Chondrocyte (in vitro differentiated cells): ENCODE measurements at regions not wholly inside any gene's neighbourhood (a gene's known extent, or its start where the extent isn't known, plus 50 kb on each side); places are given as distances from the start of the nearest gene placed in this dataset.
"Not testable (repeated sequence)": the region's sequence is repeated elsewhere in the genome, so short reads cannot be mapped to it uniquely, and the experiment has no call there.

Experiments used
- DNase-seq: peaks from one replicate; pipeline ENCODE4 v3.0.0; 2021; ENCODE audit warnings: mixed read lengths, low spot score
- H3K27ac Mint-ChIP-seq: one replicate; pipeline ENCODE4 v1.8.0; 2021; ENCODE audit warnings: mild to moderate bottlenecking, moderate library complexity, mixed read lengths; ENCODE audit not compliant: unreplicated experiment
- H3K27me3 Mint-ChIP-seq: 2 replicates; pipeline ENCODE4 v1.8.0; 2021; ENCODE audit warnings: low read depth, mixed read lengths
- H3K36me3 Mint-ChIP-seq: 2 replicates; pipeline ENCODE4 v1.8.0; 2021; ENCODE audit warnings: low read depth, mixed read lengths
- H3K4me1 Mint-ChIP-seq: 2 replicates; pipeline ENCODE4 v1.8.0; 2021; ENCODE audit warnings: low read depth, mild to moderate bottlenecking, mixed read lengths
- H3K4me3 Mint-ChIP-seq: one replicate; pipeline ENCODE4 v1.8.0; 2021; ENCODE audit warnings: mild to moderate bottlenecking, moderate library complexity, mixed read lengths; ENCODE audit not compliant: unreplicated experiment
- H3K9me3 Mint-ChIP-seq: 2 replicates; pipeline ENCODE4 v1.8.0; 2021; ENCODE audit warnings: low read depth, mixed read lengths
- TF ChIP-seq, protein P1 (sequence below): fragments of 200-600 bp; sonication (generic); IDR thresholded peaks from 2 replicates; pipeline ENCODE4 v1.5.0; 2021; ENCODE audit warnings: antibody characterized with exemption, mild to moderate bottlenecking, moderate library complexity

DNA sequence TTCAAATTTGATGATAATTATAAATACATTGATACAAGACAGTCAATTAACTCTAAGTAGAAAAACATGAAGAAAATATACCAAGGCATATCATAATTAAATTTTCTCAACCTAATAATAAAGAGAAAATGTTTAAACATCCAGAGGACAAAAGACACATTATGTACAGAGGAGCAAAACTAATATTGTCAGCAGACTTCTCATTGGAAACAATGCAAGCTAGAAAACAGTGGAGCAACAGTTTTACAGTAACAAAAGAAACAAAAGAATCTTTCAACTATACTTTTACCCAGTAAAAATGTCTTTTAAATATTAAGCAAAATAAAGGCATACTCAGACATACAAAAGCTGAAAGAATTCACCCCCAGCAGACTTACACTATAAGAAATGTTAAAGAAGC, 238.0 kb downstream of the TMA16 start:
- no peak overlapping the region for H3K27ac Mint-ChIP-seq
- peaks cover 7% of the 10 kb centered on the region for H3K27me3 Mint-ChIP-seq
- no peak for DNase-seq
- peaks cover 17% of the 10 kb centered on the region for H3K9me3 Mint-ChIP-seq
- TF ChIP-seq, protein P1, sequence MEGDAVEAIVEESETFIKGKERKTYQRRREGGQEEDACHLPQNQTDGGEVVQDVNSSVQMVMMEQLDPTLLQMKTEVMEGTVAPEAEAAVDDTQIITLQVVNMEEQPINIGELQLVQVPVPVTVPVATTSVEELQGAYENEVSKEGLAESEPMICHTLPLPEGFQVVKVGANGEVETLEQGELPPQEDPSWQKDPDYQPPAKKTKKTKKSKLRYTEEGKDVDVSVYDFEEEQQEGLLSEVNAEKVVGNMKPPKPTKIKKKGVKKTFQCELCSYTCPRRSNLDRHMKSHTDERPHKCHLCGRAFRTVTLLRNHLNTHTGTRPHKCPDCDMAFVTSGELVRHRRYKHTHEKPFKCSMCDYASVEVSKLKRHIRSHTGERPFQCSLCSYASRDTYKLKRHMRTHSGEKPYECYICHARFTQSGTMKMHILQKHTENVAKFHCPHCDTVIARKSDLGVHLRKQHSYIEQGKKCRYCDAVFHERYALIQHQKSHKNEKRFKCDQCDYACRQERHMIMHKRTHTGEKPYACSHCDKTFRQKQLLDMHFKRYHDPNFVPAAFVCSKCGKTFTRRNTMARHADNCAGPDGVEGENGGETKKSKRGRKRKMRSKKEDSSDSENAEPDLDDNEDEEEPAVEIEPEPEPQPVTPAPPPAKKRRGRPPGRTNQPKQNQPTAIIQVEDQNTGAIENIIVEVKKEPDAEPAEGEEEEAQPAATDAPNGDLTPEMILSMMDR: no peak
- no peaks in the 10 kb centered on the region for H3K36me3 Mint-ChIP-seq
- H3K4me3 Mint-ChIP-seq: no peak overlapping the region
- no peaks in the 10 kb centered on the region for H3K4me1 Mint-ChIP-seq

DNA sequence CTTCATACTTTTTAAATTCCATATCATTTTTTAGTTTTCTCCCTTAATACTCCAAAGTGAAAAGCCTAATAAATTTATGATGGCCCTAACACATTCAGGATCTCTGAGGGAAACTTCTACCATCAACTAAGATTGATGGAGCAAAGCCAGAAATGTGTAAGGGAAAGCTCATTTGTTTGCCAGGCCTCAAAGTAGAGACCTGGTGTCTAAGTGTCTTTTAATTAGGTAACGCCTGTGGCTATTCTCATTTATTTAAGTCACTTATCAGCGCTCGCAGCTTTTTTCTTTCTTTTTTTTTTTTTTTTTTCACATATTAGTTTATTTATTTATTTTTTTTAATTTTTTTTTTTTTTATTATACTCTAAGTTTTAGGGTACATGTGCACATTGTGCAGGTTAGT, 242.4 kb downstream of the TMA16 start:
- Mint-ChIP-seq H3K27me3 (peaks cover 7% of the 10 kb centered on the region), H3K36me3 (no peaks in the 10 kb centered on the region), H3K4me1 (no peaks in the 10 kb centered on the region), H3K9me3 (peaks cover 6% of the 10 kb centered on the region), H3K4me3 (no peak overlapping the region), H3K27ac (no peak overlapping the region)
- TF ChIP-seq, protein P1: no peak
- no peak for DNase-seq

DNA sequence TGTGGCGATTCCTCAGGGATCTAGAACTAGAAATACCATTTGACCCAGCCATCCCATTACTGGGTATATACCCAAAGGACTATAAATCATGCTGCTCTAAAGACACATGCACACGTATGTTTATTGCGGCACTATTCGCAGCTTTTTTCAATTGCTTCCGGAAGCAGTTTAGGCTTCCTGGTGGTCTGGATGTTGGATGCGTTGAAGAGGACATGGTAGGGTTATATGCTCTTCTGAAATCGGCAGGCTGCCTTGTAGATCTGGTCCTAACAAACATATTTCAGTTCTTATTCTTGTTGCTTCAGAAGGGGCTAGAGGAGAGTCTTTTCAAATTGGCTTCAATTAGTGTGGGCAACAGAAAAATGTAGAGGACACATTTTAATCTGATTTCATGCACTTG, 243.4 kb downstream of the TMA16 start:
- DNase-seq, H3K27me3 Mint-ChIP-seq, H3K36me3 Mint-ChIP-seq, H3K27ac Mint-ChIP-seq, H3K9me3 Mint-ChIP-seq, H3K4me3 Mint-ChIP-seq, H3K4me1 Mint-ChIP-seq: not testable (repeated sequence)

DNA sequence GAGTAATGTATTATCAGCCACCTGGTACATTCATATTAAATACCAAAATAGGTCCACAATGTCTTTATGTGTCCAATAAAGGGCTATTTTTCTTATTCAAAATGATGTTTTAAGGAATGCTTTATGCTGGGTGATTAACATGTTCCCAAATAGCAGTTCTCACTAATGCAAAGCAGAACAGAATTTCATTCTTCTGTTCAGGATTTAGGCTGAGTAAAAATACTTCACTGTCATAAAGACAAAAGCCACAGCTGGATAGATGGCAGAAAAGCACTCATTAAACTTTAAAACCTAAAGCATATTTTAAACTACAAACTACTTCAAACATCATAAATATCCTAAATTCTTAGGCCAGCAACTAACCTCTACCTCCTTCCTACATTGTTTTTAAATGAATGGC, 244.0 kb downstream of the TMA16 start:
- H3K27ac Mint-ChIP-seq: no peak overlapping the region
- TF ChIP-seq, protein P1: no peak
- no peaks in the 10 kb centered on the region for H3K4me1 Mint-ChIP-seq
- no peaks in the 10 kb centered on the region for H3K9me3 Mint-ChIP-seq
- H3K4me3 Mint-ChIP-seq: no peak overlapping the region
- no peaks in the 10 kb centered on the region for H3K36me3 Mint-ChIP-seq
- DNase-seq: no peak
- H3K27me3 Mint-ChIP-seq: peaks cover 9% of the 10 kb centered on the region

DNA sequence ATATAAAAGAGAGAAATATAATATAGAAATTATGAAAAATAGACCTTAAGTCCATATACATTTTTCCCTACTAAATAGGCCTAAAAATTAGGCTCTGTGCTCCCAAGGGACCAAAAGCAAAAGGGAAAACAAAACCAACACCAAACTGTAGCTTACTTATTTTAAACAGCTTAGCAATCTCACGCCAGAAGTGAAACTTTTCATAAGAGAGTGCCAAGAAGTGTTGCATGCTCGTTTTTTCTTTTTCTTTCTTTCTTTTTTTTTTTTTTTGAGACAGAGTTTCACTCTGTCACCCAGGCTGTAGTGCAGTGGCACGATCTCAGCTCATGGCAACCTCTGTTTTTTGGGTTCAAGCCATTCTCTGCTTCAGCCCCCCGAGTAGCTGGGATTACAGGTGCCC, 250.4 kb downstream of the TMA16 start:
- H3K4me3 Mint-ChIP-seq: no peak overlapping the region
- H3K36me3 Mint-ChIP-seq: no peaks in the 10 kb centered on the region
- no peak overlapping the region for H3K27ac Mint-ChIP-seq
- no peaks in the 10 kb centered on the region for H3K4me1 Mint-ChIP-seq
- no peaks in the 10 kb centered on the region for H3K9me3 Mint-ChIP-seq
- DNase-seq: no peak
- peaks cover 3% of the 10 kb centered on the region for H3K27me3 Mint-ChIP-seq
- TF ChIP-seq, protein P1: no peak

DNA sequence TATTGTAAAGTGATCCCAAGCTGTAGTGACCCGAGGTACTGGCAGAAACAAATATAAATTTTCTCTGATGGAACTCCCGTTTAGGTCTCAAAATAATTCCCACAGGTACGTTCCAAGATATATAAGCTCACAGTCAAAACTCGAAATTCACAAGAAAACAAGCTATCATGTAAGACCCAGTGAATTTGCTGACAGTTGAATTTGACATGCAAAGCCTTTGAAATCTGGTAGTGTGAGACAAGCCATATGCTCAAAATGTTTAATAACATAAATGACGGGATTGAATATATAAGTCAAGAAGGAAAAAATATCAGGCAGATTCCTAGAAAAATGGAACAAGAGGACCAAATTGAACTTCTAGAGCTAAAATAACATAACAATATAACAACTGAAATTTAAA, 252.8 kb downstream of the TMA16 start:
- H3K9me3 Mint-ChIP-seq: no peaks in the 10 kb centered on the region
- no peaks in the 10 kb centered on the region for H3K4me1 Mint-ChIP-seq
- DNase-seq: no peak
- no peak overlapping the region for H3K4me3 Mint-ChIP-seq
- TF ChIP-seq, protein P1: no peak
- peaks cover 2% of the 10 kb centered on the region for H3K27me3 Mint-ChIP-seq
- H3K36me3 Mint-ChIP-seq: no peaks in the 10 kb centered on the region
- H3K27ac Mint-ChIP-seq: no peak overlapping the region
